Thyroid gland (tissue), 4 donors: ENCODE measurements at regions not wholly inside any gene's neighbourhood (a gene's known extent, or its start where the extent isn't known, plus 50 kb on each side); places are given as distances from the start of the nearest gene placed in this dataset.

ENCODE experiments used
- CTCF ChIP-seq, 6 experiments: fragments of 200-600 bp in 3 of 6; fragments of 450-650 bp in 3 of 6; sonication (generic) in 3 of 6; IDR thresholded peaks; one replicate each; pipeline ENCODE4 v1.5.1; 2016 to 2019; ENCODE audit warnings: antibody characterized with exemption in 6 of 6, mild to moderate bottlenecking in 2 of 6, inconsistent platforms in 1 of 6, moderate library complexity in 1 of 6
- POLR2A ChIP-seq, 2 donors: fragments of 450-650 bp; IDR thresholded peaks; one replicate each; pipeline ENCODE4 v1.6.1; 2017; ENCODE audit warnings: antibody characterized with exemption in 2 of 2, mild to moderate bottlenecking in 2 of 2, moderate library complexity in 1 of 2

- TF ChIP-seq CTCF (IDR thresholded peaks at IDR 0.05) (no peak), POLR2A (IDR thresholded peaks at IDR 0.05) (no peak)
Observed at GRCh38 chr1:5354681-5355080, 637.5 kb downstream of the NPHP4 start.
